VCaP (cell line): ENCODE measurements at regions not wholly inside any gene's neighbourhood (a gene's known extent, or its start where the extent isn't known, plus 50 kb on each side); places are given as distances from the start of the nearest gene placed in this dataset.
A peak's percentile ranks its signal among the peaks of the same experiment; 100 is the strongest.
"Not testable (repeated sequence)": the region's sequence is repeated elsewhere in the genome, so short reads cannot be mapped to it uniquely, and the experiment has no call there.

Experiments
- H3K27ac ChIP-seq: fragments of 450-650 bp; 2 replicates; pipeline ENCODE4 v1.5.1; 2017

DNA sequence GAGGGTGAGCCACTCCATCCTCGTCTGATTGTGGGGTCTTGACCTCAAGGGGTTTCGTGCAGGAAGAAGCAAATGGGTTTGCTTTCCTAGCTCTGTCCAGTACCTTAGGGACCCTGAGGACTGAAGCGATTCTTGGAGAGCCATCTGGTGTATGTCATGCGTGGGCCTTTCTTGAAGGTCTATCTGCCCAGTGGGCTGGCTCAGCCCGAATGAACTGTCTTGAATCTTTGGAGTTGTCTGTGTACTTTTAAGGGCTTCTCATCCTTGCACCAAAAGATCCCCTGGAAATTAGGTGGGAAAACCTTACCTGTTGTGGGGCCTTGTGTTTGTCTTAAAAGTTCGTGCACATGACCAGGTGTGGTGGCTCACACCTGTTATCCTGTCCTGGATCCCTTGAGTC, 135.4 kb upstream of the ERV3-1 start:
- not testable (repeated sequence) for H3K27ac ChIP-seq

DNA sequence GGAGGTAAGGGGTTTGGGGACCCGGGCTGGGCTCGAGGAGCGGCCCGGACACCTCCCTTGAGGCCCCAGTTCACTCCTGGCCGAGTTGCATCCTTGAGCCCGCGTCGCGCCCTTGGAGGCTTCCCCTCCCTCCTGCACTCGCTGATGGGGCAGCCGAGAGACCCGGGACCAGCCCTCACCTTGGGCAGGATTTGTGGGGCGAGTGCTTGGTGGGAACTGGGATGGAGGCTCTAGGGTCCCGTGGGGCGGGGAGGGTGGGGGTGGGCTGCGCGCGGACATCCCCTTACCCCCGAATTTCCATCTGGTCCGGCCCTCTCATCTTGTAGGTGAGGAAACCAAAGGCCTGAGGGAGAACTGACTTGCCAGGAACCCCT, 134.9 kb upstream of the ERV3-1 start:
- not testable (repeated sequence) for H3K27ac ChIP-seq

DNA sequence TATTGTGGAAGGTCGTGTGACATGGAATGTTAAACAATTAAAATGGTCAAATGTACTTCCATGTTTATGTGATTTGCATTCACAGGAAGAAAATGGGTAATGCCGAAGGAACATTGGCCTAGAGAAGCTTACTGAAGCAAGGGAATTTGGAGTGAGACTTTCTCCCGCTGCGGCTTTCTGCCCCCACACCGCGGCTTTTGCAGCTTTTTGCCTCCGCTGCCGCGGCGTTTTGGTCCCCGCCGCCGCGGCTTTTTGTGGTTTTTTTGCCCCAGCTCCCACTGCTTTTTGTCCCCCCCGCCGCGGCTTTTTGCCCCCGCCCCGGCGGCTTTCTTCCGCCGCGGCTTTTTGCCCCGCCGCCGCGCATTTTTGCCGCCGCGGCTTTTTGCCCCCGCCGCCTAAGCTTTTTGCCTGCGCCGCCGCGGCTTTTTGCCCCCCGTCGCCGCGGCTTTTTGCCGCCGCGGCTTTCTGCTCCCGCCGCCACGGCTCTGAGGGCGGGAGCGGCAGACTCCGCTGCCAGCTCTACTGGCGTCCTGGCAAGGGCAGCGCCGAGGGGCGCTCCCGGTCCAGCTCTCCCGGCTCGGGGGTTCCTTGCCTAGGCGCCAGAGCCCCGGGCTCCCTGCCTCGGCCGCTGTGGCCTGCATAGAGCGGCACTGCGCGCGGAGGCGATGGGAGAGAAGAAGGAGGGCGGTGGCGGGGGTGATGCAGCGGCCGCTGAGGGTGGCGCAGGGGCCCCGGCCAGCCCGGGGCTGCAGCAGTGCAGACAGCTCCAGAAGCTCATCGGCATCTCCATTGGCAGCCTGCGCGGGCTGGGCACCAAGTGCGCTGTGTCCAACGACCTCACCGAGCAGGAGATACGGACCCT, 134.3 kb upstream of the ERV3-1 start:
- not testable (repeated sequence) for H3K27ac ChIP-seq

DNA sequence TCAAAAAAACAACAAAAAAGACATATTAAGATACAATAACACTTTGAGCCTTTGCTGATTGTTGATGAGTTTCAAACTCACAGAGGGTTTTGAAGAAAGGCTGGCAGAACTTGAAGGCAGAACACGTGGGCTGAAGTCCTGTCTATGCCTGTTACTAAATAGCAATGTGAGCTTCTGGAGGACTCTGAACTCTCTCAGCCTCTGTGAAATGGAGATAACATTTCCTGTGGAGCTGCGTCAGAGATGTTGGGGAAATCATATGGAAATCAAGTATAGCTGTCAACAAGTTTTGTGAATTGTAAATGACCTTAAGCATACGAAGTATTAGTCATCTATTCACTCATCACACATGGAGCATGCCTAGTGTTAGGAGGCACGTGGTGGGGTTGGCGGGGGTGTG, 130.4 kb upstream of the ERV3-1 start:
- not testable (repeated sequence) for H3K27ac ChIP-seq

DNA sequence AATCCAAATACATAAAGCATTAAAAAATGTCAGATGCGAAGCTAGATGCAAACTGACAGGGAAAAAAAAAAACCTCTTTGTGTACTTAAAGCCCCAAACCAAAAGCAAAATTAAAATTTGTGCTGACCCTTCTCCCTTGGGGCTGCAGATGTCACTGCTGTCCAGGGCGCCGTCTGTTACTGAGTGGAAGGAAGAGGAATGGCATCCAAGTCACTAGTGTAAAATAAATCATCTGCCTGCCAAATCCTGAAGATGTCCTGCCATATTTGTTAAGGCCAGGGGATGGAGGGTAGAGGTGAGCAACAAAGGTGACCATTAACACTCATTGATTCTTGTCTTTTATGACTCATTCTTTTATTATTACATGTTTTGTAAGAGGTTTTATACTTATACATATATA, 126.6 kb upstream of the ERV3-1 start:
- H3K27ac ChIP-seq, result not testable (repeated sequence)

DNA sequence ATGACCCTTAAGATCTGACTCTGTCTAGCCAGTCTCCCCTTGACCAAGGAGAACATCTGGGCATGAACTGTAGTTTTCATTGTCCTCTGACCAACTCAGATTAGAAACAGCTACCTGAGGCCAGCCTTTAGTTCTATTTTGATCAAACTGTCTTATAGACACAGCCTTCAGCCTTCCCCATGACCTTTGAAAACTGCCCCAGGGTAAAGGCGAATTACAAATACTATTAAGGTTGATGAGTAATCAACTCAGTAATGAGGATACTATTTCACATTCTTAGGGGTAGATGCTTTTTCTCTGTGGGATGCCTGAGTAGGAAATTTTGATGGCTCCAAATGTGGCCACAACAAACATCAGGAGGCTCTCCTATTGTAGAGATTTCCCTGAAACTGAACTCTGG, 125.8 kb upstream of the ERV3-1 start:
- not testable (repeated sequence) for H3K27ac ChIP-seq

DNA sequence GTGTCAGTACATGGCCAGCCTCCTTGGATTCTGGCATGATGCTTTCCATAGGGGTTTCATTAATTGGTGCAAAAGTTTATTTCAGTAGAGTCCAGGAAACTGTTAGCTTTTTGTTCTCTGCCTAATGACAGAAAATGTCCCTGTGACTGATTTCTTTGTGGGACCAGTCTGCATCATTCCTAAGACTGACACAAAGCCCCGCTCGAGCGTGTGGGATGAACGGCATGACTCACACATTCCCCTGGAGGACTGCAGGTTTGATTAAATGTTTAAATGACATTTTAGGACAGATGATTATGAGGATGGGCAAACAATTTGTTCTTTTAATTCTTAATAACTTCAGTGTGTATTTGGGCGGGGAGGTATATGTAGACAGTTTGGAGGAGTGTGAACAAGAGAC, 120.9 kb upstream of the ERV3-1 start:
- not testable (repeated sequence) for H3K27ac ChIP-seq

DNA sequence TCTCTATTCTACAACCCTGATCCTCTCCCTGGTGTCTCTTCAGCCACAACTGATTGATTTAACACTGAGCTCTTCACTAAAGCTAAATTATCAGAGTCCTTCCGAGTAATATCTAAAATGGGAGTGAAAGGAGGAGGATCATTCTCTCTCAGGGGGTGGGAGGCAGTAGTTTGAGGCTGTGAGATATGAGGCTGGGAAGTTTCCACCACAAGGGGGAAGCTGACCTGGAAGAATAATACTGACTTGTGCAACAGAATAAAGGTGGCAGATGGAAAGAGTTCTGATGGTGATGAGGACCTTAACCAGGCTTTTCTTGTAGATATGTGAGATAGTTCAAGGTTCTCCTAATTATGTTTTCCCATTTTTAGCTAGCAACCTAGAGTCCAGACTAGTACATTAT, 118.1 kb upstream of the ERV3-1 start:
- H3K27ac ChIP-seq, result not testable (repeated sequence)

DNA sequence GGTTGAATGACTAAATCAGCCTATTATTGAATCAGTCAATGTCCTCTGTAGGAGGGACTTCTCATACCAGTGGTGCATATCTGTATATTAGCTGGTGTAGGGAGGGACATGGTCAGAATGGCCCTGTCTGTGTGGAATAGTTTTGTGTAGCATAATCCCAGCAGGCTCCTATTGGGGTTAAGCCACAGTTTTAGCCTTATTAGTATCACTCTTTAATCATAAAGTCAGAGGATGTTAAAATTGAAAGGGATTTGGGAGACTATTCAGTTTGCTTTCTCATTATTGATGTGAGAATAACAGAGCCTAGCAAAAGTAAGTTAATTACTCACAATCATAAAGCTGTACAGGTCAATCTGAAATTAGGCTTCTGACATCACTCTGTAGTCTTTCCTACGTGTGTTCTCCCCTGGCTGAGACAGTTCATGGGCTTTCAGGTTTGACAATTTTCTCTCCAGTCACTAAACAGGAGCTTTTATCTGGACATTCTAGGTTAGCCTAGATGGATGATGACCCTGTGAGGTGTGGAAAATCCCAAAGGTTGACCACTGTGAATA, 99.2 kb upstream of the ERV3-1 start:
- not testable (repeated sequence) for H3K27ac ChIP-seq

DNA sequence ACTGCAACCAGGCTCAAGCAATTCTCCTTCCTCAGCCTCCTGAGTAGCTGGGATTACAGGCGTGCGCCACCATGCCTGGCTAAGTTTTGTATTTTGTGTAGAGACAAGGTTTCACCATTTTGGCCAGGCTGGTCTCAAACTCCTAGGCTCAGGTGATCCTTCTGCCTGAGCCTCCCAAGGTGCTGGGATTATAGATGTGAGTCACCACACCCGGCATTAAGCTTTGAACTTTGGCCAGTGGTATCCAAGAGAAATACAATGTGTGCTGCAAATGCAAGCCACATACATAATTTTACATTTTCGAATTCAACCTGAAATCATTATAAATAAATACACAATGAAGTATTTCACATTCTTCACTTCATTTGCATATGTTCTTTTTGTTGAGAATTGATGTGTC, 94.0 kb upstream of the ERV3-1 start:
- H3K27ac ChIP-seq, result not testable (repeated sequence)

DNA sequence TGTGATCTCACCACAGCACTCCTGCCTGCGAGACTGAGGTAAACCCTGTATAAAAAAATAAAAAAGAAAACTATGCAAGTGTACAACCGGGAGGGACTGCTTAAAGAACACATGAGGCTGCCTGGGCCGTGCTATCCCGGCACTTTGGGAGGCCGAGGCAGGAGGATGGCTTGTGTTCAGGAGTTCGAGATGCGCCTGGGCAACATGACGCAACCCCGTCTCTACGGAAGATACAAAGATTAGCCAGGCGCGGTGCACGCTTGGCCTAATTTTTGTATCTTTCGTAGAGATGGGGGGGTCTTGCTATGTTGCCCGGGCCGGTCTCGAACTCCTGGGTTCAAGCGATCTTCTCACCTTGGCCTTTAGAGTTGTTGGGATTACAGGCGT, 75.2 kb upstream of the ERV3-1 start:
- not testable (repeated sequence) for H3K27ac ChIP-seq

DNA sequence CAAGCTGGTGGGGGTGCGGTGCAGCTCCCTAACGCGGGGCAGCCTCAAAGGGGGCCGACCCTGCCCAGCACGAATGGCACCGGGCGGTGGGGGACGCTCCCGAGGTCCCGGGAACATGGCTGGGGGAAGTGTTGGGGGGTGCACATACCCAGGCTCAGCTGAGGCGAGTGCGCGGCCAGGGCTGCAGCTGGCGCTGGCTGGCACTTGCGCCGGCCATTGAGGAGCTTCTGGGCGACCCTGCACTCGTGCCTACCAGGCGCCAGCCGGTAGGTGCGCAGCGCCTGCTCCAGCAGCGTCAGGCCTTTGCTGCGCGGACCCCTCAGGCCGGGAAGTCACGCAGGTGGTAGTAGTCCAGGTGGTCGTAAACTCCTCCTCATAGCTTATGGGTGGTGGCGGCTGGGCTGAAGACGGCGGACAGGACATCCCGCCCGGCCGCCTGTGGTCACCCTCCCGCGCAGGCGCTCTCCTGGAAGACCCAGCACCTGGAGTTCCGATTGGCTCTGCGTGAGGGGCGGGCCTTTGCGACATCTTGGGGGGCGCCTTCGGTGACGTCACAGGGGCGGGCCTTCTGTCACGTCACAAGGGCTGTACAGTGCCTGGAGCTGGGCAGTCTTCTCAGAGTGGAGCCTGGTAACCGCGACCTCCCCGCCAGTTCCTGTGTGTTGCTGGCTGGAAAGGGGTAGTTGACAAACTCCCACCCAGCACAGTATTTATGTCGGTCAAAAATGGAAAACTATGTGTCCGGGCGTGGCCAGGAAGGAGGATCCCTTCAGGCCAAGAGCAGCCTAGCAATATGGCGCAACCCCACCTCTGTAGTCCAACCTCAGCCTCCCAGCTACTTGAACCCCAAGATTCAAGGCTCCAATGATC, 74.5 kb upstream of the ERV3-1 start:
- H3K27ac ChIP-seq, result peak overlapping the region; percentile 54; the same call in 1 of the 2 replicates

DNA sequence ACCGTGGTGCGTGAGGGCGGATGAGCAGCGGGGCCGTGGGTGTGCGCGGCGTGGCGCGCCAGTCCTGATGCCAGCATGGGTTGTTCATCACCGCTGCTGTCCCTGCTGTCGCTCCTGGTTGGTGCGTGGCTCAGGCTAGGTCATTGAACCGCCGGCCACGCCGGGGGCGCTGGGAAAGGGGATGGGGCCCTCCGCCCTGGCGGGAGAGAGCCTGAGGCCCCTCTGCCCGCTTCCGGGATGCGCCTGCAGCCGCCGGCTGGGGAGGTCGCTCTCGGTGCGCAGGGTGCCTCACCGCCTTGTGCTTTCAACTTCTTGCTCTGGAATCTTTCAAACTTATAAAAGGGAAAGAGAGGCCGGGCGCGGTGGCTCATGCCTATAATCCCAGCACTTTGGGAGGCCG, 68.5 kb upstream of the ERV3-1 start:
- H3K27ac ChIP-seq, result not testable (repeated sequence)

DNA sequence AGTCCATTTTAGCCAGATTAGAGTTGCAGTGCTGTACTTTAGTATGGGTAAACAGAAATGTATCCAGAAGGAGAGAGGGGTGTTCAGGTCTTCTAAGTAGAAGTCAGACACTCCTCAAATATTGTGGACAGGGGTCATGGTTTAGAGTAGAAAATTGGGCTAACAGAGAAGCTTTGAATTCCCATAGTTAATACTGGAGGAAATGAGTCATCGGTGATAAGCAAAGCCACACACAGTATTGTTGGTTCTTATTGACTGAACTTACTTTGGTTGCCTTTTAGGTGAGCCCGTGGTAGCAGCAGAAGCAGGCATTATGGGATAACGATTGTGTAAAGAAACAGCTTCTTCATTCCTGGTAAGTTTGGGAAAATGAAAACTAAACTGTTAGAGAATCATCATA, 66.7 kb upstream of the ERV3-1 start:
- not testable (repeated sequence) for H3K27ac ChIP-seq

DNA sequence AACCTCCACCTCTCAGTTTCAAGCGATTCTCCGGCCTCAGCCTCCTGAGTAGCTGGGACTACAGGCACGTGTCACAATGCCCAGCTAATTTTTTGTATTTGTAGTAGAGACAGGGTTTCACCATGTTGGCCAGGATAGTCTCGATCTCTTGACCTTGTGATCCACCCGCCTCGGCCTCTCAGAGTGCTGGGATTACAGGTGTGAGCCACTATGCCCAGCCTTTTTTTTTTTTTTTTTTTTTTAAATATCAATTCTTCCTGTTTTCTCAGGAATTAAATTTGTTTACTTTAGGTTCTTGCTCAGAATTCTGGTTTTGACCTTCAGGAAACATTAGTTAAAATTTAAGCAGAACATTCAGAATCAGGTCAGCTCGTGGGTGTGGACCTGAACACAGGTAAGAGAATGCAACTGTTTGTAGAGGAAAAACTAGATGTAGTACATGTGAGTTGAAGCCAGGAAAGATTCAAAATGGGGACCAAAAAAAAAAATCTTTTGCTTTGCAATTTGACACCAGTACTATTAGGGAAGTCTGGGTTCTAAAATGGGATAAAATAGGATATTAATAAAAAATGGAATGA, 65.5 kb upstream of the ERV3-1 start:
- H3K27ac ChIP-seq, result not testable (repeated sequence)

DNA sequence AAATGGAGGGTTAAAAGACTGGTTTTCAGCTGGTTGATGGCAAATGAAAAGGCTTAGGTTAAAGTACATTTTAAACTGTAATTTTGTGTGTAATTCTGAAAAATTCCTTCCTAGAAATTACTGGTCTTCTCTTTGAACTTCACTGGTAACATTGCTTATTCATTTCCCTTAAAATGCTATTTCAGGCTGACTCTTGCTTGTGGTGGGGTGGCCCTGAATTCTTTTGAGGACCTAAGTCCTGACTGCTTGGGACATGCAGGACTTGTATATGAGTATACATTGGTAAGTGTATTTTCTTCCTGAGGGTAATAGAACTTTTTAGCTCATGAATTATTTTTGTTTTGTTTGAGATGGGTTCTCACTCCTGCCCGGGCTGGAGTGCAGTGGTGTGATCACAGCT, 63.0 kb upstream of the ERV3-1 start:
- not testable (repeated sequence) for H3K27ac ChIP-seq

DNA sequence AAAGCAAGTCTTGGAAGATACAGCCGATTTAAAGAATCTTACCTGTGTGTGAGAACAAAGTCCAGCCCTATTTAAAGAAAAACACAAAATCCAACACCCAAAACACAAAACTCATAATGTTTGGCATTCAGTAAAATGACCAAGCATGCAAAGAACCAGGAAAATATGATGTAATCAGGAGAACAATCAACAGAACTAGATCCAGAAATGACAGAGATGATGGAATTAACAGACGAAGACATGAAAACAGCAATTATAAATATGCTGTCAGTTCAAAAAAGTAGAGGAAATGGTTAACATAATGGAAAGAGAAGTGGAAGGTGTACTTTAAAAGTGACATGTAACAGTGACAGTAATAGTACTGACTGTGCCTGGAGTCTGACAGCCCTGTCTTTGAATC, 56.1 kb upstream of the ERV3-1 start:
- not testable (repeated sequence) for H3K27ac ChIP-seq

DNA sequence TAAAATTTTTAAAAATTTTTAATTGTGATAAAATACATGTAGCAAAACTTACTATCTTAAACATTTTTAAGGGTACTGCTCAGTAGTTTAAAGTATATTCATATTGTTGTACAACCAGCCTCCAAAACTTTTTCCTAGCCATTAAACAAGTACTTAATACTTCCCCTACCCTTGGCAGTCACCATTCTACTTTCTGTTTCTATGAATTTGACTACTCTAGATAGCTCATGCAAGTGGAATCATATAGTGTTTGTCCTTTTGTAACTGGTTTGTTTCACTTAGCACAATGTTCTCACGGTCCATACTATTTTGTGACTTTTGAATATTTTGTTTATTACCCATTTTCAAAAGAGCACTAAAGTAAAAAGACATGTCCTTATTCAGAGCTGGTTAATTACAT, 52.8 kb upstream of the ERV3-1 start:
- H3K27ac ChIP-seq, result not testable (repeated sequence)
